ENCODE measurements at regions not wholly inside any gene's neighbourhood (a gene's known extent, or its start where the extent isn't known, plus 50 kb on each side); places are given as distances from the start of the nearest gene placed in this dataset.

DNA sequence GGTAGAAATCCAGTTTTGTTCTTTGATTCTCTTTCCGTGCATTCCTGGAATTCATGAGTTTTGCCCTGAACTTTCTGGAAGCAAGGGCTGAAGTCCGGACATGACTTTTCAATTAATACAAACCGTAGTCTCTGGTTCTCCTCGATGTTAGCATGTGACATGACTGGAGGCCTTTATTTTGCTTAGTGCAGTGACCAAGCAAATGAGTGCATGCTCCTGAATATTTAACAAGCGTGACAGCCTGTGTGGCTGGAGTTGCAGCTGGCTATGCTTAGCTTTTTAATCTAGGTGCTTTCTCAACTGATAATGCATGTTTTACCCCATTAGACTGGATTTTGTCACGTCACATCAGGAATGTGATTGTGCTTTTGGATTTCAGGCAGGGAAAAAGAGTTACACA lies 302.1 kb downstream of the MAP2K6 start:
- DNase-seq (ENCODE audit: extremely low read depth in 1 of 2, low read depth in 1 of 2): no peak

DNA sequence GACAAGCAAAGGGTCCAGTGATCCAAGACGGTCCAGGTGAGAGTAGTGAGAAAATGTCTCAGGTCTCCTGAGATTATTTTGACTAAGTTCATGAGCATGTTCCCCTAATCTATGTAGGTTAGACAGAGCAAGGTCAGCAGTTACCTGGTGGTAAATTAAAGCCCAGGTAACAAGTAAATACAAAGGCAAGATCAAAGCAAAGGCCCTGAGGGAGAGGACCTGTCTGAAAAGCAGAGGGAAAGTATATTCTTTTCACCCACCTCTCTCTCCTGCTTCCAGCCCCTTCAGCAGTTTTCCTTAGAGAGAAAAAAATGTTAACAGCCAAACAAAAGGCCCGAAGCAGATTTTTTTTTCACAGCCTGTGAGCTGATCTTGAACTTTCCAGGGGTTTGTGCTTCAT lies 302.7 kb downstream of the MAP2K6 start:
- DNase-seq (ENCODE audit: extremely low read depth in 1 of 2, low read depth in 1 of 2): no peak

DNA sequence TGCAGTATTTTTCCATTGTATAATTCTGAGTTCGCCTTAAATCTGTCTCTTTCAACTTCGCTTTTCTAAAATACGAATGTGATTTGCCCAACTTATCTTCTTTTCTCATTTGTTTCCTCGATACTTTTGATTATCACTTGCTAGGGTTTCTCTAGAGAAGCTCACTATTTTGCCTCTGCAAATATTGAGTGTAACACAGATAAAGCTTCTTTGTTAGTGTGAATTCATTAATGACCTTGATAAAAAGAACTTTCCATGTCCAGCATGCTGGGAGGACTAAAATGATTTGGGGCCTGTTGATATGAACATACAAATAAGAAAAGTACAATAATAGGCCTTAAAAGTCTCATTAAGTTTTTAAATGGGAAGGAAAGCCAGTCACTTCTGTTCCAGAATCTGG lies 303.3 kb downstream of the MAP2K6 start:
- no peak for DNase-seq (ENCODE audit: extremely low read depth in 1 of 2, low read depth in 1 of 2)

DNA sequence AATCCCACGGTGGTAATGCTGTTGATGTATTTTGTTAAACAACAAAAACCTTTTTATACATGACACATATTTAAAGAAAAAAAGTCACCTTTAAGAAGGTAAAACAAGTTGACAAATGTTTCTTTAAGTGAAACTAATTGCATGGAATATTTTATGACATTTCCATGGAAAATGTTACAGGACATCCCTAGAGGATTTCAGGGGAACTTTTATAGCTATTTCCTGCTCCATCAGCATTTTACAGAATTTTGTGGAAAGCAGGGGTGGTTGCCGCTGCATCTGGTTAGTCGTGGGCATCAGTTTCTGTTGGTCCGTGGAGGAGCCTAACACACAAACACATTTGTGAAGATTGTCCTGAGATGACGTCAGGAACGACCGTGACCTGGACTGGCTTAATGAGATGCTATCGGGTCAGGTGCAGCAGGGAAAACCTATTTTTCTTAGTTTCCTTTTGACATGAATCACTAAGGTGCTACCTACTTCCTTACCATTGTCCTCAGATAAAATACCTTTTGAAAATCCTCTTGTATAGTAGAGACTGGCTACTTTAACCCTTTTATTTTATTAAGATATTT lies 305.1 kb downstream of the MAP2K6 start:
- no peak for DNase-seq (ENCODE audit: extremely low read depth in 1 of 2, low read depth in 1 of 2)

DNA sequence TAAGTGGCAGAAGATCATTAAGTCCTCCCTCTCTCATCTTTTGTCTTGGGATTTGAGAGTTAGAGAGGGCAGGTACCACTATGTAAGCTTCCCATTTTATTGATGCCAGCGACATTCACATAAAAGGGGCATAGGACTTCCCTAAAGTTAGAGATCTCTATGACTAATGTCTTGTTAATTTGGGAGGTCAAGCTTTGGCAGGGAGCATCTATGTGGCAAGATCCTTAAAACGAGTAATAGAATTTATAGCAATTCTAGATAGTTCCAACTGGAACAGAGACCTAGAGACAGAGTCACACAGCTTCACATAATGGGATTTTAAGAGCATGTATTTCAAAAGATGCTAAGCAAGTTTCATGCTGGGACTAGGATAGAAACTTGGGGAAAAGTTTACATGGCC lies 308.0 kb downstream of the MAP2K6 start:
- no peak for DNase-seq (ENCODE audit: extremely low read depth in 1 of 2, low read depth in 1 of 2)

DNA sequence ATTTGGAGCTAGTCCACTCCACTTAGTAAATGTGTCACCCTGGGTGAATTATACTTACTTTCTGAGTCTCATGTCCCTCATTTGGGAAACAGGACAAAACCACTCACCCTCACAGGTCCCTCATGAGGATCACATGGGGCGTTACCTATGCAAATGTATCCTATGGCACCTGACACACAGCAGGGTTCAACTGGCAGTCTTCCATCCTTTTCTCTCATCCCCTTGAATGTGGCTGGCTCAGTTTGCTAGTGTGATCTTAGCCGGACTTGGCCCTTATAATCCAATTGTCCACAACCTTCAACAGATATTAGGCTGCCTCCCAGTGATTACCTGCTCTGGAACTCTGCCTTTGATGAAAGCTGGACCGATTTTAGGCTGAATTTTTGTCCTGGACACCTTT lies 308.8 kb downstream of the MAP2K6 start:
- no peak for DNase-seq (ENCODE audit: extremely low read depth in 1 of 2, low read depth in 1 of 2)

DNA sequence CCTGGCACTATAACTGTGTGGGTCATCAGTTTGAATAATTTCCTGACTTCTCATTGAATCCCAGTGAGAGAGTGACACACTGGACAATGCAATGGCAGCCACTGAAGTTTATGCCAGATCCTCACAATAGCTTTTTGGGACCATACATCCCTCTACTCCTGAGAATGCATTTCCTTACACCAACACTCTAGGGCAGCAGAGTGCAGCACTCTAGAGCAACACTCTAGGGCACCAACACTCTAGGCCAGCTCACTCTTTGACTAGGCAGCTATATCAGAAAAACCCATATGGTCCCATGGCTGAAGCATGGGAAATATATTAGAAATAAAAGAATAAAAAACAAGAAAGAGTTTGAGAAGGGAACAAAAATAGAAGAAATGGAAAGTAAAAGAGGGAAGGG lies 309.2 kb downstream of the MAP2K6 start:
- DNase-seq (ENCODE audit: extremely low read depth in 1 of 2, low read depth in 1 of 2): no peak

DNA sequence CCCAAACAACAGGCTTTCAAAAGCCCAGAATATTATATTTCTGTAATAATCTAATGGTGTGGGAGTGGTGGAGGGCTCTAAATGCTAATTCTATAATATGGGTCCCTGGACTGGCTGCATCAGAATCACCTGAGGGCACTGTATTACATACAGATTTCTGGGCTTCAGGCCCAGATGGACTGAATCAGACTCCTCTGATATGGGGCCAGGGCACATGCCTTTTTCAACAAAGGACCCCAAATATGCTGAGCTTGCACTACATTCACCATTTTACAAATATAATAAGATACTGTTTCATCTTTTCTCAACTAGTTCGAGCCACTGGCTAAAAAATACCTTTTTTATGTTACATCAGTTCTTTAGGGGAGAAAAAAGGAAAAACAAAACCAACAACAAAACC lies 309.7 kb downstream of the MAP2K6 start:
- no peak for DNase-seq (ENCODE audit: extremely low read depth in 1 of 2, low read depth in 1 of 2)

DNA sequence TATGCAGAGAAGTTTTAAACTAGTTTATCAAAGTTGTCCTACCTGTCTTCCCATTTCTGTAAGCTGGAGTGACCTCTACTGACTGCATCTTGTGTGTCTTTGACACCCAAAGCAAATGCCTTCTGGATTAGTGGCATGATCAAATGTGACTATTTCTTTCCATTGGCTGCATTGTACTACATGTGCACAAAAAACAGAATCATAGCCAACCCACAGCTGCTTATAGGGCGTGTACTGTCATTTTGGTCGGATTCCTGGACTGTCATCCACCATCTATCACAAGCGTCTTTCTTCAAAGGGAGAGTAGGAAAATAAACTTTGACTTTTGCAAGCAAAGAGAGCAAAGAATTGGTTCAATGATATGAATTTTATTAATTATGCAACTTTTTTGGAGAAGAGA lies 310.6 kb downstream of the MAP2K6 start:
- DNase-seq (ENCODE audit: extremely low read depth in 1 of 2, low read depth in 1 of 2): no peak

DNA sequence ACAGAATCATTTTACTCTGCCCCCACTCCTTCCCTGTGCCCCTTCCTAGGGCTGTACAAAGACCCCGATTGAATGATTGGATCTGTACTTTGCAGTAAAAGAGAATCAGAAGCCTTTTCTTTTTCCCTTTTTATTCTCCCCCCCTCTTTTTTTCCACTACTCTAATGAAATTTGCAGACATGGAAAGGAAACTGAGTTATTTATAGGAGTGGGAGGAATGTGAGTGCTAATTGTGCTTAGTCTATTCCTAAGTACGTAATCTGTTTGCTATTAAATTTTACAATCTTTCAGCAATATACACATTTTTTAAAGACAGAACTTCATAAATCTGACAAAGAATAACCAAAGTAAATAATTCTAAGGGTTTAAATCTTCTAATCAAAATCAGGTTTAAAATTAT lies 314.3 kb downstream of the MAP2K6 start:
- no peak for DNase-seq (ENCODE audit: extremely low read depth in 1 of 2, low read depth in 1 of 2)

DNA sequence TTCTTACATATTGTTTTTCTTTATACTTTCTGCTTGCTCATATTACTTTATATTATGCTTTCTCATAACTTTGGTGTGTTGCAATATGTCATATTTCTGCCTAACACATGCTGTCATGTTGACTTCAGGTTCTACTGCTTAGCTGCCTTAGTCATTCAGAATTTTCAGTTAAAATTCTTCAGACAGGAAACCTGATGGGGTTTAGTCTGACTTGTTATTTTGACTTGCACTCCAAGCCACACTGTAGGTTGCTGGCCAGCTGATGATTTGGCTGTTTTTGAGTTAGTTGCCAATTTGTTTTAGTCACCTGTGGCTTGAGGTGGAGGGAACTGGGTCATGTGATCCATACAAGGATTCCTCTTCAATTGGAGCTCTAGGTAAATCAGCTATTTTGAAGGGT lies 315.4 kb downstream of the MAP2K6 start:
- DNase-seq (ENCODE audit: extremely low read depth in 1 of 2, low read depth in 1 of 2): no peak

DNA sequence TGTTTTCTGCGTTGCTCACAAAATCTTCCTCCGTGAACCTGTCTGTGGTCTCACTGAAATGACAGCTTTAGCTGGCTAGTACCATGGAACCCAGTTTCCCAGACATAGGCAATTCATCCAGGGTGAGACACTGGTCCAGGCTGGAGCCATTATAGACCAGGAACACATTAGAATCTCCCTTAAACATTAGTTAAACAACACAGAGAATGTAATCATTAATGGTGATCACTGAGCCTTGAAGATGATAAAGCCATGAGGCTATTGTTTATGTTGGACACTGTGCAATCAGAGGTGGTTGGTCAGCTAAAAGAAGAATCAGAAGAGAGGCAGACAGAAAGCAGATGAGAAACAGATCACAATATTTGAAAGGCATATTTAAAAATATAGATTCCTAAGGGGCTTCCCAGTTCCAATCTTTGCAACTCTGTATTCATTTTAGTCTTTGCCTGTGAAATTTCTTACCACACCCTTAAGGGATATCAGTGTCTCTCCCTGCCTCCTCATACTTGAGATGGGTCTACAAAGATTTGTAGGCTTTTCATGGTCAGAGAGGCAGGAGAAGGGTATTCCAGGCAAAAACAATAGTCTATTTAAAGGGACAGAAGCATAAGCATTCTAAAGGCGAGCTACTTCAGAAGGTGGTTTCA lies 317.9 kb downstream of the MAP2K6 start:
- no peak for DNase-seq (ENCODE audit: extremely low read depth in 1 of 2, low read depth in 1 of 2)

DNA sequence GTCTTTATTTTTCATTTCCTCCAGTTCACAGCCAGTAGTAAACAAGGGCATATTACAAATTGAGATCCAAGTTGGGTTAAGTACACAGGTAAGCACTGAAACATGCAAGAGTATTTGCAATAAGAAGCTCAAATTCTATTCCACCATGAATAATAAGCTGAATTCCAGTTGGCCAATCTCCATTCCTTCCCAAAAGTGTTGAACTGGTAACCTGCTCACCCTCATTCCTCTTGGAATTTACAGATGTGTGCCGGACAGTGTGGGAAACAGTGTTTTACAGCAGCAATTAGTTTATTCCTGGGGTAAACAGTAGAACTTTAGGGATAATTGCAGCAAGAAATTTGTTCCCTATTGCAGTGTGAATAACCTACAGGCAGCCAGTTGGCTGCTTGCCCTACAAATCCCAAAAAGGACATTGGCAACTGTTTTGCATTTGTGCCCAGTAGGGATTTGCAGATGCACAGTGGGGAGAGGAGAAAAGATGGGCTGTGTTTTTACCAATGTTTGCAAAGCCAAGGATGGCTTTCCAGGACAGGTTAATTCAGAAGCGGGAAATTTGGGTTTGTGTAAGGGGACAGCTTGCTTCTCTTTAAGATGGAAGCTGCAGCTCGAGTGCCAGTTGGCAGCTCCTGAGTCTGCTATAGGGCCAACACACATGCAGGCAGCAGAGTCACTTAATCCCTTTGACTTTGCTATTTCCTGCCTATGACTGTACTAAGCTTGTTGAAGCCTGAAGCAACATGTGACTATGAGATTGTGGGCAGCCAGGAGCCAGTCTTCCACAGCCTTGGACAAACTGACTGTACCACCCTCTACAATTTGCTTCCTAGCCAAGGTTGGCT lies 318.9 kb downstream of the MAP2K6 start:
- DNase-seq (ENCODE audit: extremely low read depth in 1 of 2, low read depth in 1 of 2): no peak

DNA sequence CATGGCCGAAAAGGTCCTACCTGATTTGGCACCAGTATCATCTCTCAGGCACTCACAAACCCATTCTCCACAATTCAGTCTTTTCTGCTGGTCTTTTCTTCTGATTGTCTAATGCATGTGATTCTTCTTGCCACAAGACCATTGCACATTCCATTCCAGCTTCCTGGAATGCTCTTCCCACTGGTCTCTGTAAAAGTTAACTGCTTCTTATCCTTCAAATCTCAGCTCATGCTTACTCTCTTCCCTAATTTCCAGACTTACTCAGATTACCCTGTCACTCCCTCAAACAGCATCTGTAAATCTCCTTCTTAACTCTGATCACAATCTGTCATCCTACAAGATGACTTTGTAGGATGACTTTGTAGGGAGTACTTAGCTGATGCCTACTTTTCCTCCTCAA lies 320.2 kb downstream of the MAP2K6 start:
- DNase-seq (ENCODE audit: extremely low read depth in 1 of 2, low read depth in 1 of 2): no peak

DNA sequence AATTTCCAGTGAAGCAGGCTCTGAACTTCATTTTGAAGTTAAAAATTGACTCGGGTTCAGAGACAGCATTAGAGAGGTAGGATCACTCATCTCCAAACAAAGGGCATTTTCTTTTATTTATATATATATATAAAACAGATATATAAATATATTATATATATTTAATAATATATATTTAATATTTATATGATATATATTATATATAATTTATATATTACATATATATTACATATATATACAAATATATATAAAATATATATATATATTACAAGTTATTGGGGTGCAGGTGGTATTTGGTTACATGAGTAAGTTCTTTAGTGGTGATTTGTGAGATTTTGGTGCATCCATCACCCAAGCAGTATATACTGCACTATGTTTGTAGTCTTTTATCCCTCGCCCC lies 320.8 kb downstream of the MAP2K6 start:
- DNase-seq (ENCODE audit: extremely low read depth in 1 of 2, low read depth in 1 of 2): no peak

DNA sequence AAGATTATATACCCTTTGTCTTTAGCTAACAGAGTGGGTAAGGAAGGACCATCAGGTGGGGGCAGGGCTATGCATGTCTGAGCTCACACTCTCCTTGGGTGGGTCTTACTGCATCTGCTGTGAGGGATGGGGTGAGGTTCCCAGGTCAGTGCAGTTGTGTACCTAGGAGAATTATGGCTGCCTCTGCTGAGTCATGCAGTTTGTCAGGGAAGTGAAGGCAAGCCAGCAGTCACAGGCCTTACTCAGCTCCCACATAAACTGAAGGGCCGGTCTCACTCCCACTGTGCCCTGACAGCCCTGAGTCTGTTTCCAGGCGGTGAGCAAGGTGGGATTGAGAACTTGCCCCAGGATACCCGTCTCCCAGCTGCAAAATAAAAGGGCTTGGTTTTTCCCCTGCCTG lies 328.6 kb downstream of the MAP2K6 start:
- DNase-seq (ENCODE audit: extremely low read depth in 1 of 2, low read depth in 1 of 2): no peak

DNA sequence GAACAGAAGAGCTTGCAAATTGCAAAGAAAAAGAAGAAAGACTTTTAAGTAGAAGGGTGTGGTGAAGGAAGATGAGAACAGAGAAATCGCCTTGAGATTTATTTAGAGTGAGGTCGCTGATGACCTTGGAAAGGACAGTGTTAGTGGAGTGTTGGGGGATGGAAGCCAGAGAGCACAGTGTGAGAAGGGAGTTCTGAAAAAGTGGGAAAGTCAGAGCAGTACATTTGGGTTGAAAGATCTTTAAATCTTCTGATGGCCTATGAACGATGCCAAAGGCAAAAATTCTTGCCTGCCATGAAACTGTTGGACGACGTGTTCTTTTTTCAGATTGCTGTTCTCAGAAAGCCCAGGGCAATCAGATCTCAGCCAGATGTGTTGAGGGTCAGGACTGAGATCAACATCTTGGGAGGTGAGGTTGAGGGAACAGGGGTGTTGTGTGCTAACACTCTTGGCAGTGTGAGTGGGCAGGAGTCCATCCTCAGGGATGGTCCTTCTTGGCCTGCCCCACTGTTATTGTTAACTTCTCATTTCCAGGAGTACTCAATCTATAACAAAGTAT lies 330.1 kb downstream of the MAP2K6 start:
- no peak for DNase-seq (ENCODE audit: extremely low read depth in 1 of 2, low read depth in 1 of 2)

DNA sequence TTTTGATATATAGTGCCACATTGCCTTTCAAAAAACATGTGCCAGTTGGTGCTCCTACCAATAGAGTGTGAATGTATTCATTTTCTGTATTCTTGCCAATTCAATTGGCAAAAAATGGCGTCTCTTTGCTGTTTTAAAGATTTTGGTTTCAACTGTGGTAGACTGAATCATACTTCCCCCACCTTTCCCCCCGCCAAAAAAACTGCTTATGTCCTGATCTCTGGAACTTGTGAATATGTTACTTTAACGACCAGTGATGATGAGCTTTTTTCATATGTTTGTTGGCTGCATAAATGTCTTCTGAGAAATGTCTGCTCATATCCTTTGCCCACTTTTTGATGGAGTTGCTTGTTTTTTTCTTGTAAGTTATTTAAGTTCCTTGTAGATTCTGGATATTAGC lies 325.1 kb upstream of the KCNJ16 start:
- no peak for DNase-seq (ENCODE audit: extremely low read depth in 1 of 2, low read depth in 1 of 2)

DNA sequence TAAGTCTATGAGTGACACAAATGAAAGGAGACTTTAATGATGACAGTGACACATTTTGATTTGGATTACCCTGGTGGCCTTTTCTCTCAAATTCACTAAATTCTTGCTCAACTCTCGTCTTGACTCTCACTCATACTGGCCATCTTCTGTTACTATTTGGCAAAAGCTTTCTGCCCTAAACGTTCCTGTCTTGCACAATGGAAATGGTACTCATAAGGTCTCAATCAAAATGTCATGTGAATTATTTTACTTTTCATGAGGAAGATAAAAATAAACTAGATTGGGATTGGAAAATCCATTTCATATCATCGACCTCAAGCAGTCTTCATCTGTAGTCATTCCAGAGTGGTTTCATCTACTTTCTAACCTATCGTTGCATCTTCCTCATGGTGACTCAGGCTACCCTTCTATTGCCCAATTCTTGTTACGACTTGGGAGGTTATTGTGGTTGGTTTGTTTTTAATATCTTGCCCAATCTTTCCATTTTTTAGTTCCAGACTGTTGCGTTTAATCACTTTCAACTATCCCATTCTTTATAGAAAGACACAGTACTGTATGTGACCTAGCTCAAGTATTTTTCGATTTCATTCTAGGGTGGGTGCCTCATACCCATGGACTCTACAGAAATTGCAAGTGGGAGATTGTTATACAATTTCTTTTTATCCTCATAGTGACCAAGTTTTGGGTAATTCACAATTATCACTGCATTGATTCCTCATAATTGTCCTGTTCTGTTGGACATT lies 317.2 kb upstream of the KCNJ16 start:
- DNase-seq (ENCODE audit: extremely low read depth in 1 of 2, low read depth in 1 of 2): no peak

DNA sequence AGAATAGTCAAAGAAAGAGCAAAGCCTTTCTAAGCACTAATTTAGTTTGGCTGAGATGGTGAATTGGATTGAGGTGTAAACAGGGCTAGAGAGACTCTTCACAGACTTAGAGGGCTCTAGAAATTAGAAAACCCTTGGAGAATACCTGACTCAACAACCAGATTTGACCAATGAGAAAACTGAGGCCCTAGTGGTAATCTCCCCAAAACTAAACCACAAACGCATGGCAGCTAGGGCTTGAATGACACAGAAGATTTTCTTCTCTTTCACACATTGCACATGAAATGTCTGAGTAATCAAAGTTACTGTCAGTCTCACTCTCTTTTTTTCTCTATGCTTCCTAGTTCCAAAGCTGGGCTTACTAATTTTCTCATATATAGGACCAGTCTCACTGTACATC lies 314.5 kb upstream of the KCNJ16 start:
- DNase-seq (ENCODE audit: extremely low read depth in 1 of 2, low read depth in 1 of 2): no peak

DNA sequence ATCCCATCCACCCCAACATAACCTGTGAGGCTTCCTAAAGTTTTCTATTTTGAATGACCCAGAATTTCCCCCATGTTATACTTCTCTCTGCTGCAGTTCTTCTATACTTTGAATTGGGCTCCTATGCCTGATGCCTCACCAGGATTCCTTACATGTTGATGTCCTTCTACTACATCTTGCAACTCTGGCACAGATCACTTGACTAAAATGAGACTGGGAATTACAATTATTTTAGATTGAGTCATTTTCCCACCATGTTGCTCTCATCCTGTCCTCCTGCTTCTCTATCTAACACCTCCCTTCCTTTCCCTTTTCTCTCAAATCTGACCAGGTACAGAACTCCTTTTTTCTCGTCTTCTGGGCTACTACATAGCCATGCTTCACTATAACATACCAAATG lies 314.0 kb upstream of the KCNJ16 start:
- no peak for DNase-seq (ENCODE audit: extremely low read depth in 1 of 2, low read depth in 1 of 2)

All from activated CD8-positive, alpha-beta memory T cell treated with anti-CD3 and anti-CD28 coated beads for 1 hour (primary cell).